ENCODE measurements at regions not wholly inside any gene's neighbourhood (a gene's known extent, or its start where the extent isn't known, plus 50 kb on each side); places are given as distances from the start of the nearest gene placed in this dataset.

- TF ChIP-seq EZH2 (IDR thresholded peaks at IDR 0.05; ENCODE audit: borderline replicate concordance, low read depth, low read length, poor library complexity, severe bottlenecking), result no peak
- no peak for TF ChIP-seq CTCF (conservative IDR thresholded peaks at IDR 0.05; ENCODE audit: low read depth, low read length)
Measured at GRCh38 chr2:125168442-125168841, 1143.4 kb downstream of the CNTNAP5 start.
